ENCODE measurements at regions not wholly inside any gene's neighbourhood (a gene's known extent, or its start where the extent isn't known, plus 50 kb on each side); places are given as distances from the start of the nearest gene placed in this dataset.

GRCh38 chr2:121096611-121097010, 188.4 kb downstream of the TFCP2L1 start:
- no peak for TF ChIP-seq CTCF (IDR thresholded peaks at IDR 0.05)
- Histone ChIP-seq H3K4me2 (ENCODE audit: low read length) (no peak overlapping the region), H3K9ac (no peak overlapping the region), H3K9me3 (ENCODE audit: control insufficient read depth, low read length) (no peaks in the 10 kb centered on the region), H3K79me2 (no peaks in the 10 kb centered on the region), H2AFZ (no peak overlapping the region), H3K27me3 (ENCODE audit: control insufficient read depth, insufficient read depth, low read length) (no peaks in the 10 kb centered on the region), H3K4me1 (no peaks in the 10 kb centered on the region), H3K4me3 (ENCODE audit: low read depth, low read length) (no peak overlapping the region), H3K36me3 (ENCODE audit: control insufficient read depth, insufficient read depth, low read length) (no peaks in the 10 kb centered on the region), H3K27ac (no peak overlapping the region)

GRCh38 chr2:121098556-121098955, 186.4 kb downstream of the TFCP2L1 start:
- Histone ChIP-seq H3K36me3 (ENCODE audit: control insufficient read depth, insufficient read depth, low read length) (no peaks in the 10 kb centered on the region), H3K4me1 (no peaks in the 10 kb centered on the region), H3K9me3 (ENCODE audit: control insufficient read depth, low read length) (no peaks in the 10 kb centered on the region), H3K79me2 (no peaks in the 10 kb centered on the region), H3K27ac (no peak overlapping the region), H2AFZ (no peak overlapping the region), H3K4me3 (ENCODE audit: low read depth, low read length) (no peak overlapping the region), H3K27me3 (ENCODE audit: control insufficient read depth, insufficient read depth, low read length) (no peaks in the 10 kb centered on the region), H3K4me2 (ENCODE audit: low read length) (no peak overlapping the region), H3K9ac (no peak overlapping the region)
- no peak for TF ChIP-seq CTCF (IDR thresholded peaks at IDR 0.05)

GRCh38 chr2:121099329-121100290, 185.4 kb downstream of the TFCP2L1 start:
- no peaks in the 10 kb centered on the region for H3K36me3 ChIP-seq (ENCODE audit: control insufficient read depth, insufficient read depth, low read length)
- no peaks in the 10 kb centered on the region for H3K27me3 ChIP-seq (ENCODE audit: control insufficient read depth, insufficient read depth, low read length)
- H3K27ac ChIP-seq, result no peak overlapping the region
- no peaks in the 10 kb centered on the region for H3K4me1 ChIP-seq
- TF ChIP-seq CTCF (IDR thresholded peaks at IDR 0.05), result no peak
- H3K4me3 ChIP-seq (ENCODE audit: low read depth, low read length), result no peak overlapping the region
- H3K9ac ChIP-seq, result no peak overlapping the region
- no peak overlapping the region for H2AFZ ChIP-seq
- H3K9me3 ChIP-seq (ENCODE audit: control insufficient read depth, low read length), result no peaks in the 10 kb centered on the region
- no peaks in the 10 kb centered on the region for H3K79me2 ChIP-seq
- no peak overlapping the region for H3K4me2 ChIP-seq (ENCODE audit: low read length)

GRCh38 chr2:121101093-121101715, 183.8 kb downstream of the TFCP2L1 start:
- Histone ChIP-seq H3K4me2 (ENCODE audit: low read length) (no peak overlapping the region), H2AFZ (no peak overlapping the region), H3K27me3 (ENCODE audit: control insufficient read depth, insufficient read depth, low read length) (no peaks in the 10 kb centered on the region), H3K4me1 (no peaks in the 10 kb centered on the region), H3K79me2 (no peaks in the 10 kb centered on the region), H3K4me3 (ENCODE audit: low read depth, low read length) (no peak overlapping the region), H3K27ac (no peak overlapping the region), H3K36me3 (ENCODE audit: control insufficient read depth, insufficient read depth, low read length) (no peaks in the 10 kb centered on the region), H3K9ac (no peak overlapping the region), H3K9me3 (ENCODE audit: control insufficient read depth, low read length) (no peaks in the 10 kb centered on the region)
- no peak for TF ChIP-seq CTCF (IDR thresholded peaks at IDR 0.05)

Measured in parathyroid adenoma (tissue), 2 donors.